HFFc6 (cell line): ENCODE measurements at regions not wholly inside any gene's neighbourhood (a gene's known extent, or its start where the extent isn't known, plus 50 kb on each side); places are given as distances from the start of the nearest gene placed in this dataset.

ENCODE experiments used
- DNase-seq: peaks from one replicate; pipeline ENCODE4 v3.0.0-alpha.2; 2018
- H3K27ac Mint-ChIP-seq: 2 replicates; pipeline ENCODE4 v1.8.0; 2020; ENCODE audit warnings: mild to moderate bottlenecking, mixed read lengths
- H3K27me3 Mint-ChIP-seq: 2 replicates; pipeline ENCODE4 v1.8.0; 2021; ENCODE audit warnings: mild to moderate bottlenecking, moderate library complexity, mixed read lengths; ENCODE audit not compliant: insufficient read depth
- H3K36me3 Mint-ChIP-seq: 2 replicates; pipeline ENCODE4 v1.8.0; 2021; ENCODE audit warnings: low read depth, mixed read lengths
- H3K4me1 Mint-ChIP-seq: 2 replicates; pipeline ENCODE4 v1.8.0; 2020; ENCODE audit warnings: low read depth, mixed read lengths
- H3K4me3 Mint-ChIP-seq: 2 replicates; pipeline ENCODE4 v1.8.0; 2020; ENCODE audit warnings: mild to moderate bottlenecking, moderate library complexity, mixed read lengths
- H3K9me3 Mint-ChIP-seq: 2 replicates; pipeline ENCODE4 v1.8.0; 2020; ENCODE audit warnings: mild to moderate bottlenecking, mixed read lengths
- CTCF ChIP-seq: fragments of 200-600 bp; sonication (generic); IDR thresholded peaks from 2 replicates; pipeline ENCODE4 v1.5.0; 2021; ENCODE audit warnings: antibody characterized with exemption, mild to moderate bottlenecking

- no peak for DNase-seq
- Mint-ChIP-seq H3K9me3 (peaks cover 37% of the 10 kb centered on the region), H3K36me3 (no peaks in the 10 kb centered on the region), H3K27ac (no peak overlapping the region), H3K27me3 (no peaks in the 10 kb centered on the region; the same call in 1 of the 2 replicates), H3K4me1 (no peaks in the 10 kb centered on the region), H3K4me3 (no peak overlapping the region)
- TF ChIP-seq CTCF = no peak
These were observed 135.1 kb downstream of the SAMD5 start for GRCh38 chr6:147643341-147644200.

- TF ChIP-seq CTCF = no peak
- H3K27me3 Mint-ChIP-seq = no peaks in the 10 kb centered on the region; the same call in 1 of the 2 replicates
- no peak for DNase-seq
- H3K36me3 Mint-ChIP-seq = no peaks in the 10 kb centered on the region
- H3K4me3 Mint-ChIP-seq = no peak overlapping the region
- no peaks in the 10 kb centered on the region for H3K4me1 Mint-ChIP-seq
- H3K27ac Mint-ChIP-seq = no peak overlapping the region
- peaks cover 29% of the 10 kb centered on the region for H3K9me3 Mint-ChIP-seq
These were observed 140.4 kb downstream of the SAMD5 start for GRCh38 chr6:147648916-147649315.

GRCh38 chr6:147651249-147652063, 143.0 kb downstream of the SAMD5 start:
- no peak for TF ChIP-seq CTCF
- Mint-ChIP-seq H3K36me3 (no peaks in the 10 kb centered on the region), H3K4me3 (no peak overlapping the region), H3K27me3 (no peaks in the 10 kb centered on the region; the same call in 1 of the 2 replicates), H3K27ac (no peak overlapping the region), H3K9me3 (peaks cover 19% of the 10 kb centered on the region), H3K4me1 (no peaks in the 10 kb centered on the region)
- DNase-seq = no peak

- Mint-ChIP-seq H3K27me3 (no peaks in the 10 kb centered on the region), H3K27ac (no peak overlapping the region), H3K36me3 (no peaks in the 10 kb centered on the region), H3K4me3 (no peak overlapping the region), H3K9me3 (peaks cover 18% of the 10 kb centered on the region), H3K4me1 (no peaks in the 10 kb centered on the region)
- no peak for DNase-seq
- TF ChIP-seq CTCF = no peak
These were observed 145.1 kb downstream of the SAMD5 start for GRCh38 chr6:147653631-147654030.

GRCh38 chr6:147654103-147654845, 145.8 kb downstream of the SAMD5 start:
- Mint-ChIP-seq H3K4me1 (no peaks in the 10 kb centered on the region), H3K27me3 (no peaks in the 10 kb centered on the region), H3K36me3 (no peaks in the 10 kb centered on the region), H3K9me3 (peaks cover 18% of the 10 kb centered on the region), H3K4me3 (no peak overlapping the region), H3K27ac (no peak overlapping the region)
- no peak for DNase-seq
- TF ChIP-seq CTCF = no peak
